Neuronal stem cell (in vitro differentiated cells): ENCODE measurements at regions not wholly inside any gene's neighbourhood (a gene's known extent, or its start where the extent isn't known, plus 50 kb on each side); places are given as distances from the start of the nearest gene placed in this dataset.

Experiments used
- DNase-seq: peaks from one replicate; pipeline ENCODE4 v3.0.0-alpha.2; 2013; ENCODE audit warnings: low spot score
- H2AFZ ChIP-seq: one replicate; pipeline ENCODE4 v1.6.1; 2013; ENCODE audit warnings: mild to moderate bottlenecking, low read length, inconsistent platforms
- H2AK5ac ChIP-seq: 2 replicates; pipeline ENCODE4 v1.6.1; 2013; ENCODE audit warnings: low read depth, mild to moderate bottlenecking, inconsistent platforms, low read length, moderate library complexity, mixed read lengths
- H2BK120ac ChIP-seq: 2 replicates; pipeline ENCODE4 v1.6.1; 2013; ENCODE audit warnings: low read depth, mild to moderate bottlenecking, inconsistent platforms, low read length, moderate library complexity, mixed read lengths
- H2BK12ac ChIP-seq: one replicate; pipeline ENCODE4 v1.6.1; 2013; ENCODE audit warnings: low read length, inconsistent platforms
- H2BK15ac ChIP-seq: 2 replicates; pipeline ENCODE4 v1.6.1; 2013; ENCODE audit warnings: mild to moderate bottlenecking, low read length, inconsistent platforms, mixed read lengths
- H2BK5ac ChIP-seq: one replicate; pipeline ENCODE4 v1.6.1; 2013; ENCODE audit warnings: inconsistent platforms, mild to moderate bottlenecking, low read length, moderate library complexity
- H3K14ac ChIP-seq: one replicate; pipeline ENCODE4 v1.6.1; 2013; ENCODE audit warnings: low read length, inconsistent platforms
- H3K18ac ChIP-seq: 2 replicates; pipeline ENCODE4 v1.6.1; 2013; ENCODE audit warnings: low read length, inconsistent platforms
- H3K23ac ChIP-seq: 2 replicates; pipeline ENCODE4 v1.6.1; 2013; ENCODE audit warnings: low read depth, mild to moderate bottlenecking, mixed read lengths, low read length, inconsistent platforms; ENCODE audit not compliant: poor library complexity
- H3K27ac ChIP-seq: replicated peaks from 3 replicates; pipeline ENCODE4 v1.5.1; 2013; ENCODE audit warnings: low read length, inconsistent platforms
- H3K27me3 ChIP-seq, 3 experiments: 2 replicates each; pipeline ENCODE4 v1.6.1; 2013; ENCODE audit warnings: low read length in 3 of 3, mild to moderate bottlenecking in 2 of 3, inconsistent platforms in 1 of 3, low read depth in 1 of 3, mixed read lengths in 1 of 3, moderate library complexity in 1 of 3; ENCODE audit not compliant: control insufficient read depth in 3 of 3, insufficient read depth in 3 of 3
- H3K36me3 ChIP-seq, 2 donors: replicated peaks in 1 of 2; 2 replicates each; pipeline ENCODE4 v1.6.1; 2013; ENCODE audit warnings: low read length in 2 of 2; ENCODE audit not compliant: control insufficient read depth in 2 of 2, insufficient read depth in 2 of 2
- H3K4ac ChIP-seq: 2 replicates; pipeline ENCODE4 v1.6.1; 2013; ENCODE audit warnings: inconsistent platforms, mild to moderate bottlenecking, low read length, moderate library complexity
- H3K4me1 ChIP-seq, 2 donors: 1 replicate in 1 of 2; 2 replicates in 1 of 2; pipeline ENCODE4 v1.6.1; 2013; ENCODE audit warnings: low read length in 2 of 2, low read depth in 1 of 2; ENCODE audit not compliant: control insufficient read depth in 2 of 2, insufficient read depth in 1 of 2
- H3K4me2 ChIP-seq: one replicate; pipeline ENCODE4 v1.6.1; 2013; ENCODE audit warnings: mild to moderate bottlenecking, low read length, inconsistent platforms; ENCODE audit not compliant: insufficient read depth, poor library complexity, severe bottlenecking
- H3K4me3 ChIP-seq, 2 donors: 2 replicates each; pipeline ENCODE4 v1.5.1; 2013; ENCODE audit warnings: low read length in 2 of 2, mild to moderate bottlenecking in 2 of 2, inconsistent platforms in 1 of 2, moderate library complexity in 1 of 2
- H3K79me1 ChIP-seq: one replicate; pipeline ENCODE4 v1.6.1; 2013; ENCODE audit warnings: low read depth, mild to moderate bottlenecking, inconsistent platforms, low read length, moderate library complexity
- H3K9ac ChIP-seq: one replicate; pipeline ENCODE4 v1.6.1; 2013; ENCODE audit warnings: mild to moderate bottlenecking, low read depth, low read length, inconsistent platforms; ENCODE audit not compliant: poor library complexity
- H3K9me3 ChIP-seq, 2 donors: replicated peaks in 1 of 2; 2 replicates each; pipeline versions ENCODE3 to v1.6.1; 2013; ENCODE audit warnings: low read length in 2 of 2, mild to moderate bottlenecking in 2 of 2, inconsistent platforms in 1 of 2, low read depth in 1 of 2, mixed read lengths in 1 of 2, moderate library complexity in 1 of 2; ENCODE audit not compliant: control insufficient read depth in 2 of 2, insufficient read depth in 1 of 2
- H4K8ac ChIP-seq: one replicate; pipeline ENCODE4 v1.6.1; 2013; ENCODE audit warnings: low read depth, mild to moderate bottlenecking, inconsistent platforms, low read length, moderate library complexity
- H4K91ac ChIP-seq: one replicate; pipeline ENCODE4 v1.6.1; 2013; ENCODE audit warnings: low read length, low read depth, mild to moderate bottlenecking, inconsistent platforms; ENCODE audit not compliant: poor library complexity
- WGBS, 2 donors: extraction: QIAGEN DNeasy Blood & Tissue Kit; methylation state at CpG; one replicate each; pipeline ENCODE4 v1.1.7; 2013; ENCODE audit warnings: missing lambda C conversion rate in 2 of 2, mixed read lengths in 1 of 2; ENCODE audit not compliant: insufficient read length in 2 of 2, insufficient replicate concordance in 1 of 2; ENCODE audit errors: extremely low coverage in 2 of 2; 5-methylcytosine and 5-hydroxymethylcytosine counted together

DNA sequence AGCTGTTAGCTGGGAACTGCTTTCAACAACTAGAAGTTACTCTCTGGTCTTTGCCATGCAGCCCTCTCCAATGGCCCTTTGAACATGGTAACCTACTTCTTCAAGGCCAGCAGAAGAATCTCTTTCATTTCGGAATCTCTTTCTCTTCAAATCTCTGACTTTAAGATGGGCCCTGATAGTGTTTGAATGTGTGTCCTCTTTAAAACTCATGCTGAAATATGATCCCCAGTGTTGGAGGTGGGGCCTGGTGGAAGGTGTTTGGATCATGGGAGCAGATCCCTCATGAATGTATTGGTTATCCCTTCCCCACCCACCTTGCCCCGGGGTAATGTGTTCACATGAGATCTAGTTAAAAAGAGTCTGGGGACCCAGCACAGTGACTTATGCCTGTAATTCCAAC lies 54.5 kb upstream of the SOX13 start:
- no peak overlapping the region for H4K91ac ChIP-seq
- H3K23ac ChIP-seq: no peak overlapping the region
- WGBS, 2 donors: no CpG with 5 or more reads among the region's 2 CpGs
- DNase-seq: no peak
- no peak overlapping the region for H3K4ac ChIP-seq
- H2AK5ac ChIP-seq: no peak overlapping the region
- no peaks in the 10 kb centered on the region for H3K79me1 ChIP-seq
- H2BK5ac ChIP-seq: no peak overlapping the region
- H2BK12ac ChIP-seq: no peak overlapping the region
- H3K36me3 ChIP-seq: no peaks in the 10 kb centered on the region
- H3K18ac ChIP-seq: no peak overlapping the region
- H3K27ac ChIP-seq: no peak overlapping the region
- no peak overlapping the region for H3K4me3 ChIP-seq
- H3K27me3 ChIP-seq: peaks cover 0 to 12% (median 0%) of the 10 kb centered on the region in 3 experiments
- no peak overlapping the region for H2BK120ac ChIP-seq
- no peak overlapping the region for H3K9ac ChIP-seq
- no peak overlapping the region for H4K8ac ChIP-seq
- H3K4me1 ChIP-seq: peaks cover 0 to 7% of the 10 kb centered on the region in 2 donors
- no peak overlapping the region for H2AFZ ChIP-seq
- no peak overlapping the region for H2BK15ac ChIP-seq
- H3K4me2 ChIP-seq: no peak overlapping the region
- H3K14ac ChIP-seq: no peak overlapping the region
- H3K9me3 ChIP-seq: no peaks in the 10 kb centered on the region
